RKO (cell line): ENCODE measurements at regions not wholly inside any gene's neighbourhood (a gene's known extent, or its start where the extent isn't known, plus 50 kb on each side); places are given as distances from the start of the nearest gene placed in this dataset.
"Not testable (repeated sequence)": the region's sequence is repeated elsewhere in the genome, so short reads cannot be mapped to it uniquely, and the experiment has no call there.

Source experiments
- DNase-seq: peaks from one replicate; pipeline ENCODE4 v3.0.0-alpha.2; 2016; ENCODE audit warnings: low spot score

DNA sequence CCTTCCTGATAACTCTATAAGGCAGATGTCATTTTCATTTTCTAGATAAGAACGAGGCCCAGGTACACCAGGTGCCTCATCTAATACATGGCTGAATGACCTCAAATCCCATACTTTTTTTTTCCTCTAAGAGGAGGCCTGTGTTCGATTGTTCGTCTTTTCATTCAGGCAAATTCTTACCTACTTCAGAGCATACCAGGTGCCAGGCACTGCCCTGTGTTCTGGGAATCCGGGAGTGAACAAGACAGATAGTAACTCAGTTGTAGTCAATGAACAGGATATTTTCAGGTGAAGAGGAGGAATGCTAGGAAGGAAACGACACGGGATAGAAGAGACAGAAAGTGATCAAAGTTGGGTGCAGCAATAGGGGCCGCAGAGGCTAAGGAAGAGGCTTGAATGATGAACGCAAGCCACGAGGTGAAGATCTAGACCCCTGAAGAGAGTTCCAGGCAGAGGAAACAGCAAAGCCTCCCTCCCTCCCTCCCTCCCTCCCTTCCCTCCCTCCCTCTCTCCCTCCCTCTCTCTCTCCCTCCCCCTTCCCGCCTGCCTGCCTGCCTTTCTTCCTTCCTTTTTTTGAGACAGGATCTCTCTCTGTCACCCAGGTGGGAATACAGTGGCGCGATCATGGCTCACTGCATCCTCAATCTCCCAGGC lies 150.1 kb upstream of the ZNF217 start:
- DNase-seq = no peak

DNA sequence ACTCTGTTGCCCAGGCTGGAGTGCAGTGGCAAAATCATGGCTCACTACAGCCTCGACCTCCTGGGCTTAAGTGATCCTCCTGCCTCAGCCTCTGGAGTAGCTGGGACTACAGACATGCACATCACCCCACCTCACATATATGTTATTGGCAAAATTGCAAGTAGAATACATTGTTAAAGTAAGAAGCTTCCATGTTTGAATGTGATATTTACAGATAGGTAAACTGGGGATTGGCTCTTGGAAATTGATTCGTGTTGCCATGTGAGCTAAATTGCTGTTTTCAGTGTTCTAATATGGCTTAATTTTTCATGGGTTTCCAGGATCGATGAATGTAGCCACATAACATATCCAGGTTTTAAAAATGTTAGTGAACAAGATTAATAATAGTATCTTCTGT lies 149.0 kb upstream of the ZNF217 start:
- DNase-seq = no peak

DNA sequence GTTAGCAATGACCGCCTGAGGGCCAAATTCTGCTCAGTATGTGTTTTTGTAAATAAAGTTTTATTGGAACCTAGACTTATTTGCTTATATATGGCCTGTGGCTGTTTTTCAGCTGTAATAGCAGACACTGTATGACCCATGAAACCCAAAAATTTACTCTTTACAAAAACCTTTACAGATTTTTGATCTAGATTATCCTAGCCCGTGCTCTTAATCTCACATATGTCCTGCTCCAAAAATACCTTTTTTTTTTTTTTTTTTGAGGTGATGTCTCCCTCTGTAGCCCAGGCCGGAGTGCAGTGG lies 148.0 kb upstream of the ZNF217 start:
- no peak for DNase-seq

DNA sequence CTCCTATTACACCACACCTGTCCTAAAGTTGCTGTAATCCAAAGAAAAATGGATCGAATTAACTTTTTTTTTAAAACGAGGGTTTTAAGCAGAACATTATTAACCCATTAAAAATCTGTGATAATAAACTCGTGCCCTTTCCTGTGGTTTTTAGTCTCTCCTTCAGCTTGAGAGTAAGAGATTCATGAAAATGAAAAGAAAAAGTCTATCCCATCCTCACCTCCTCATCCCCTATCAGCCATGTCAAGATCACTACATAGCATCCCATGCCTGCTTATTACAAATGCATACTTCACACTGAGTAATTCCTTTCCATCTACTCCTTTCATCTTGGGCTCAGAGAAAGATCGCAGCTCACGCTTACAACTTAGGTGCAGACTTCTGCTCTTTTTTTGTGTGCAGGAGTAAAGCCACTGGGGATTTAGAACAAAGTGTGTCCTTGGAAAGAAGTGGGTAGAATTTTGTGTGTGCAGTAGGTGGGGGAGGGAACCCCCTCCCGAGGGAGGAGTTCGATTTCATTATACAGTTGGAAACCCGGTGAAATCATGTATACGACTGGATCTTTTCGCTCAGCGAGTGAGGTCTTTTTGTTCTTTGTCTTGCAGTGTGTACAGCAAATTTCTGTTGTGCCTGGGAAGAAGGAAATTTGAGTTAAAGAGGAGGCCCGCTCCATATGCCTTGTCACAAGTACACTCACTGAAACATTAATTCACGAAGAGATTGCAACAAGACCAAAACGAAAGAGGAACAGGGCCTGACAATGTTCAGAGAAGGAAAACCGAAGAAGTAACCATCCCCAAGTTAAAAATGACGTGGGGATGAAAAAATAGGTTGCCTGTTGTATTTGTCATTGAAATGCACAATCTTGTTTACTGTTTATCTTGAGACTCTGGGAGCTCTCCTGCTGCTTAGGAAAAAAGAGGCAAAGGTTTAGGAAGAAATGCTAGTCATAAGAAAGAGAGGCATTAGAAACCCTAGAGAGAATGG lies 146.5 kb upstream of the ZNF217 start:
- no peak for DNase-seq

DNA sequence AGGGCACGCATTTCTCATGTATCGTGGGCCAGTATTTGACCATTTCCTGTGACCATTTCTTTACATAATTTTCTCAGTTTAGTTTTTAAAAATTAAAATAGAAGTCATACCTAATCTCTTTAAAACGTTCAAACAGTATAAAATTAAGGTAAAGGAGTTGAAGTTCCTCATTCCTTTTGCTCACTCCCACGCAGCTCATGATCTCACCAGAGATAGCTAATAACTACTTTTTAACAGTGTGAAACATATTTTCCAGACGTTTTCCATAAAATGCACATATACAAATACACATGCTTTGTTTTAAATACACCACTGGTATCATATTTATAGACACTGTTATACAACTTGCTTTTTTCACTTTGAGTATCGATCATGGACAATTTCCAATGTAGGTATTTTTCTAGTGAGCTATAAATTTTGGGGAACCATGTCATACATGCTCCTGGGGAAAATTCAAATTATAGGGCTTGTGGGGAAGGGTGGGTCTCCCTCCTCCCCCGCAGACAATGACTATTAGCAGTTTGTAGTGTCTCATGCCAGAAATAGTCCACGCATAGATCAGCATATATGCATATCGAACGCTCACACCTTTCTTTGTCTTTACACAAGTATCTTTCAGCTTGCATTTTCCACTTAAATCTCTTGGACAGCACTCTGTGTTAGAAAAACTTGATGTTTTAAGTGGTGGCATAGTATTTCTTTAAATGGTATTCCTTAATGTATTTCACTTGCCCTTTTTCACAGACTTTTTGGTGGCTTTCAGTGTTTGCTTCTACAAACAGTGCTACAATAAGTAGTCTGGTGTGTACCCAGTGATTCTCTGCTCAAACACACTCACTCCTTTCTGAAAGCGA lies 145.5 kb upstream of the ZNF217 start:
- DNase-seq = no peak

DNA sequence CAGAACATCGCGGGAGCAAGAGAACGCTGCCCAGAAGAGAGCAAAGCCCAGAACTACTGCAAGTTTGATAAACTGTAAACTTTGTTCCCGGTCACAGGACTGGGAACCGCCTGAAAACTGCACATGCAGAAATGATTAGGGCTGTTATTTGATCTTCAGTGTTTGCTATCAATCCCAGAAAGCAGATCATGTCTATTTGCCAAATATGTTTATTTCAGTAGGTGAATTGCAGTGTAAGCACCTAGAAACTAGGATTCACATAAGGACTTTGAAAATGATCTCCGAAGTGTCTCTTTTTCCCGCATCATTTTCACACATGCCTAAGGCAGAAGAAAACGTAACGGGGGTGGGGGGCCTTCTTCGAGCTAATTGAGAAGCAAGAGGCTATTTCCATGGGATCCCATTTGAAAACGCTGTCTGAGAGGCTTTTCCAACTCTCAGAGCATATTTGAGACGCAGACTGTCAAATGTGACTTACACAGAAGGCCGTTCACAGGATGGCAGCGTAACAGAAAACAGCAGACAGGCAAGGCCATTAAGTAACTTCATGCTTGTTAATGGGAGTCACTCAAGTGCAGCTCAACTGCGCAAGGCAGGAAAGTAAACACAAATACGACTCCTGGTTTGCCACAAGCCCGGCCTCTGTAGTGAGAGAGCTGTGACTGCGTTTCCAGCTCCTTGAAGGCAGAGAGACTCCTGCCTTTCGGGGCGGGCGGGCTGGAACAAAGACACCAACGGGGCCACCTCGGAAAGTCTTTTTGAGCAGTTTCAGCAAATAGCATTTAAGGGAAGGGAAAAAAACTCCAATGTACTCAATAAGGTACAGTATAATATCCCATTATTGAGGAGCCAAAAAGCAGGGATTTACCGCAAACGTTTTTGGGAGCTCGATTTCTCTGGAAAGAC lies 144.7 kb upstream of the ZNF217 start:
- DNase-seq = no peak

DNA sequence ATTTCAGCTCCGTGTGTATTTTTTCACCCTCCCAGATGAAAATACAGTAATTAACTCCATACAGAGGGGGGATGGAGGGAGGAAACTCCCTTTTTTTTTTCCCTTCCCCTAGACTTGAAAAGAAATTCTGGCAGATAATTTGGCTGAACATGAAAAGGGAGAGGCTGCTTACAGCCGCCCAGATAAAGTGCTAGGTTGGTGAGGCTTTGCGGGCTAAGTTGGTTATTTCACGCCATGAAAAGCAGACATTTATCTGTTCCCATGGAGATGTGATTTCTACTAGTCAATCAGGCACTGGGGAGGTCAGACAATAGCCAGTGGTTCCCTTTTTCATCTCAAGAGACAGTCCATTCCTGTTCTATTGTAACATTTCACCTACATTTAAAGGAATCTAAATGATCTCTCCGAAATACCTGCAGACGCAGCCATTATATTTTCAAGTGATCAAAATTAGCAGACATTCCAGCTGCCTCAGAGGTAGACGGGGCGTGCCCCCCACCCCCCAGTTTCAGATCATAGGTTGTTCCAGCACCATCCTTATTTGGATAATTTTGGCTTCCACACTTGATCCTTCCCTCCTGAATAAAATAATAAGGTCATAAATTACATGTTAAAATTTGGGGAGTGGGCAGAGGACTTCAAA lies 143.9 kb upstream of the ZNF217 start:
- DNase-seq = no peak

DNA sequence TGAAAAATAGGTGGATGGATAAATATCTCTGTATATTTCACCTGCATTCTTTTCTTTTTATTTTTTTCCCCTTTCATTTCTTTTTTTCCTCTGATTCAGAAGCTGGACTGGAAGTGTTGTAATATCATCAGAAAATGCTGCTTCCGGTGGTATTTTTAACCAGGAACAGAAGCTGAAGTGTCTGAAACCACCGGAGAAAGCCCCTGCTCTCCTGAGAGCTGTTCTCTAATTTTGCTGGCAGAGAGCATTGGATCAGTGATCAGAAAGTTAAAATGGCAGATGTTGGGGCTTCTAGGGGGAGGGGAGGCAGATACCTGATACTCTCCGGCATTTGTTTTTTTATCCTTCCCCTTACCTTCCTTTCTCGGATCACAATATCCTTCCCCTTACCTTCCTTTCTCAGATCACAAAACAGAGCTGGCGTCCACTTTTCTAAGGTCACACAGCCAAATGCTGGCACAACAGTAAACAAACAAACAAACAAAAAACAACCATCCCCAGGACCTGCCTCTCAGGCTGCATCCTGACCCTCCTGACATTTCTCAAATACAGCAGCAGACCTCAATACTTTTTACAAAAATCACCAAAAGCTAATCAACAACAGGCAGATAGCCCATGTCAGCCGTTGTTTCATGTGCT lies 143.2 kb upstream of the ZNF217 start:
- no peak for DNase-seq

DNA sequence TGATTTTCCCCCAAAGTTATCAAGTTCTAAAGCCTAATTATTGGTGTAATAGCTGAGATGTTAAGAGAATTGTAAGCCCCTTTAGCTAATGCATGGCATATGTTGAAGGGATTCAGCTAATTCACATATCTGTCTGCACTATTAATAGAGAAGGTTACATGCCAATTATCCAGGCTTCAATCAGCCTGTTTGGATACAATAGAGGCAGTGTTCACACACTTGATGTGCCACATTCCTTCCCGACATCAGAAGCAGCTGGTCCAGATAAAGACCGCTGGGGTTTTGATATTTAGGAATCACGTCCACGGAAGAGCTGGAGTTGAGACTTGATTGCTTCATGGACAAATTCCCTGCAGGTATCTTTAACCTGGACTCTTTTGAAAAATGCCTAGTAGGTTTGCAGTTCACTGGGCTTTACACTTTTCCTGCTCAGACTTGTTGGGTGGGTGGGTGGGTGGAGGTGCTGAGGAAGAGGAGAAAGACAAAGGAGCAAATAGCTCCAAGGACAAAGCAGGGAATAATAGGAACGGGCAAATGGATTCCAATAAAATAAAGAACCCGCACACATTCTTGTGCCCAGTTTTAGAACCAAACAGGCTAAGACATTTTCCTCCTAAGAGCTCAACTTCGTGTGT lies 142.6 kb upstream of the ZNF217 start:
- no peak for DNase-seq

DNA sequence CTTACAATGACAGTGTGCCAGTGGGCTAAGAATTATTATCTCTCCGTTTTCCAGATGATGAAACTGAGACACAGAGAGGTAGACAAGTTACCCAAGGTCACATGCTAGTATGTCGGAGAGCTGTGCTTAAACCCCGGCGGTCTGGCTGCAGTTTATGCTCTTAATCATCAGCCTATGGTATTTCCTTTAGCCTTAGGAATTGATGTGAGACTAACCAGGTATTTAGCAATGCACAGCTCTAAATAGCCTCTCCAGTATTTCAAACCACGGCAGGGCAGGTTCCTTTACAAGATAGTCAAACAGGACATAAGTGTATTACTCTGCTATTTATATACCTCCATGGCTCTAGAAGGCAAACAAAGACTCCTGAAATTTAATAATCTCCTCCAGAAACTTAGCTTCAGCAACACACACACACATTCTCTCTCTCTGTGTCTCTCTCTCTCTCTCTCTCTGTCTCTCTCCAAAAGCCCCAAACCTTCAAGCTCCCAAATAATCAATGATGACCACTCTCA lies 142.0 kb upstream of the ZNF217 start:
- no peak for DNase-seq

DNA sequence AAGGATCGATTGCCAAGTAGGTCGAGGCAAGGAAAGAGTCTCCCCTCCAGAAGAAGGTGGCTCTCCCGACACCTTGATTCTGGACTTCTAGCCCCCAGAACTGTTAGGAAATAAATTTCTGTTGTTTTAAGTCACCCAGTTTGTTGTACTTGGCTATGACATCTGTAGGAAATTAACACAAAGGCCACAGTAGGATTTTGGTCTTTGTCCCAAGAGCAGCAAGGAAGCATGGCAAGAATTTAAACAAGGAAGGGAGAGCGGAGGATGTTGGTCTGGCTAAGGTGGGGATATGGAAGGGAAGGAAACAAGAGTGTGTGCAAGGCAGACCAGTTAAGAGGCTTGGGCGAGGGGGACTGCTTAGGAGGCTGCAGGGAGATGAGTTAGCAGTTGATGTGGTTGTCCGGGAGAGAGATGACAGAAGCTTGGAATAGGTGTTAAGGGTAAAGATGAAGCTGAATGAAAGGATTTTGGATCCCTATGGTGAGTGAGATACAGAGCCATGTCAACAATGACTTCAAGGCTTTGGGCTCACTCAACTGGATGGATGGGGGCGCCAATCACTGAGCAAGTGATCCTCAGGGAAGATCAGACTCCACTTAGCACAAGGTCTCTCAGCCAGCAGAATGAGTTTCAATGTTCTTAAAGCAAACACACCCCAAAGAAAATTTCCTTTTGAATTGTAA lies 140.5 kb upstream of the ZNF217 start:
- no peak for DNase-seq

DNA sequence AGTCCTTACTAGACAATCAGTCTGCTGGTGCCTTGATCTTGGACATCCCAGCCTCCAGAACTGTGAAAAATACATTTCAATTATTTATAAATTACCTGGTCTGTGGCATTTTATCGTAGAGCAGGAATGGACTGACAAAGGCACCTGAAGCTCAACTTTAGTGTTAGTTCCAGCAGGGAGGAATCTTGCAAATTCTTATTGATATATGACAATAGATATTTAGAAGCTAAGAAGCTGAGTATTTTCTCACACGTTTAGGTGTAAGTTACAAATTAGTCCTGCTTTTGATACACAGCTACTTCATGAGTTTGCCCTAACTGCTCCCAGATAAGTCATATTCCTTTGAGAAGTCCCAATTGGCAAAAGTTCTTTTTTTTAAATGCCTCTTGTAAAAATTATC lies 138.0 kb upstream of the ZNF217 start:
- DNase-seq = no peak

DNA sequence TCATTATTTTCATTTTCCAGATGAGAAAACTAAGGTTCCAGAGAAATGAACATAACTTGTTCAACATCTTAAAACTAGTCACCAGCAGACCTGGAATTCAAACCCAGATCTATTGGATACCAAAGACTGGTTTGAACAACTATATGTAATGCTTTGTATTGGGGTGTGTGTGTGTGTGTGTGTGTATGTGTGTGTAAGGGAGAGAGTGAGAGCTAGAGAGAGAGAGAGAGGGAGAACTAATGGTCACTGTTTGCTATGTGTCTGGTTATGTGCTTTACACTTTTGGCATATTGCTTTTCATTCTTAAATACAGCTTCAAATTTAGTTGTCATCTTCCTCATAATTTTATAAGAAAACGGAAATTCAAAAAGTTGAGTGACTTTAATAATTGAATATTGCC lies 134.7 kb upstream of the ZNF217 start:
- DNase-seq = no peak

DNA sequence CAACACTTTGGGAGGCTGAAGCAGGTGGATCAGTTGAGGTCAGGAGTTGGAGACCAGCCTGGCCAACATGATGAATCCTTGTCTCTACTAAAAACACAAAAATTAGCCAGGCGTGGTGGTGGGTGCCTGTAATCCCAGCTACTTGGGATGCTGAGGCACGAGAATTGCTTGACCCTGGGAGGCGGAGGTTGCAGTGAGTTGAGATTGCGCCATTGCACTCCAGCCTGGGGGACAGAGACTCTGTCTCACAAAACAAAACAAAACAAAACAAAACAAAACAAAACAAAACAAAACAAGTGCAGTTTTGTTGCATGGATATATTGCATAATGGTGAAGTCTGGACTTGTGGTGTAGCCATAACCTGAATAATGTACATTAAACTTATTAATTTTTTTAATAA lies 133.6 kb upstream of the ZNF217 start:
- not testable (repeated sequence) for DNase-seq

DNA sequence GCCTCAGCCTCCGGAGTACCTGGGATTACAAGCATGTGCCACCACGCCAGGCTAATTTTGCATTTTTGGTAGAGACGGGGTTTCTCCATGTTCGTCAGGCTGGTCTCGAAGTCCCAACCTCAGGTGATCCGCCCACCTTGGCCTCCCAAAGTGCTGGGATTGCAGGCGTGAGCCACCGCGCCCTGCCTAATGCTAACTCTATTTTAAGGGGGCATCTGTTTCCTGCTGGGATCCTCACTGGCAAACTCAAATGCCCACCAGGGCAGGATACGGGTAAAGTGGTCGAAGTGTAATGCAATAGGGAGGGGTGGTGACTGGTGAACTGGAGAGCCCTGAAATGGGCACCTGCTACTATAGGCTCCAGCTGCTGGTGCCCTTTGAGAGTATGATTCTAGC lies 131.9 kb upstream of the ZNF217 start:
- DNase-seq = no peak

DNA sequence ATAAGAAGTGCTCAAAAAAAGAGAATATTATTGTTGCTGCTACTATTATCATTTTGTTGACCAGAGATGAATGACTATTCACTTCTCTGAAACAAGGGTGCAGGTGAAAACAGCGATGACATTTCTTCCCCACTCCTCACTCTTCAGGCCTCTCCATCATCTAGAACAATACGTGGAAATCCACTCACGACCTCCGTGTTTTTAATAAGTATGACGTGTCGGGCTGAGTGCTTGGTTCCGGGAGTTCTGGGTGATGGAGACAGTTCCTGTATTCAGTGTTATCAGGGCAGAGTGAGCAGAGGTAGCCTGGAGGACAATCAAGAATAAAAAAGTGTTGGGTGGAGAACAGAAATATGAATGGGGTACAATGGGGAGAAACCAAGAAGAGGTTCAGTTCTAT lies 130.0 kb upstream of the ZNF217 start:
- DNase-seq = no peak

DNA sequence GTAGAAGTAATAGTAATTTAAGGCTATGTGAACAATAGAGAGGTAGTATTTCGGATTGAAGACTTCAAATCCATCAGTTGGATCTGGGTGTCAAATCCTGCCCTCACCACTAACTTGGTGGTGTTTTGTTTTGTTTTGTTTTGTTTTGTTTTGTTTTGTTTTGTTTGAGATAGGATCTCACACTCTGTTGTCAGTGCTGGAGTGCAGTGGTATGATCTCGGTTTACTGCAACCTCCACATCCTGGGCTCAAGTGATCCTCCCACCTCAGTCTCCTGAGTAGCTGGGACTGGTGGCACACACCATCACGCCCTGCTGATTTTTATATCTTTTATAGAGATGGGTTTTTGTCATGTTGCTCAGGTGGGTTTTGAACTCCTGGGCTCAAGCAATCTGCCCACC lies 129.4 kb upstream of the ZNF217 start:
- DNase-seq = no peak

DNA sequence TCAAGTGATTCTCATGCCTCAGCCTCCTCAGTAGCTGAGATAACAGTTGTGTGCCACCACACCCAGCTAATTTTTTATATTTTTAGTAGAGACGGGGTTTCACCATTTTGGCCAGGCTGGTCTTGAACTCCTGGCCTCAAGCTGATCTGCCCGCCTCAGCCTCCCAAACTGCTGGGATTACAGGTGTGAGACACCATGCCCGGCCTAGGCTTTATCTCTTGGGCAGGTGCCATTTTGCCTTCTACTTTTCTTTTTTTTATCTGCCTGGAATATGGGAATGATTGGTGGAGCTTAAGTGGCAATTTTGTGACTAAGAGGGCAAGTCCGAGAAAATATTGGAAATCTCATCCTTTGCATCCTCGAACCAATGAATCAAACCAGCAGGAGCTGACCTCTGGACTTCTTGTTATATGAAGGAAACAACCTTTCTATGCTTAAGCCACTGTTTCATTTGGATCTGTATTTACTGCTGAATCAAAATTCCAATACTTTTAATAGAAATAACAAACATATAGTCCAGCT lies 128.9 kb upstream of the ZNF217 start:
- no peak for DNase-seq

DNA sequence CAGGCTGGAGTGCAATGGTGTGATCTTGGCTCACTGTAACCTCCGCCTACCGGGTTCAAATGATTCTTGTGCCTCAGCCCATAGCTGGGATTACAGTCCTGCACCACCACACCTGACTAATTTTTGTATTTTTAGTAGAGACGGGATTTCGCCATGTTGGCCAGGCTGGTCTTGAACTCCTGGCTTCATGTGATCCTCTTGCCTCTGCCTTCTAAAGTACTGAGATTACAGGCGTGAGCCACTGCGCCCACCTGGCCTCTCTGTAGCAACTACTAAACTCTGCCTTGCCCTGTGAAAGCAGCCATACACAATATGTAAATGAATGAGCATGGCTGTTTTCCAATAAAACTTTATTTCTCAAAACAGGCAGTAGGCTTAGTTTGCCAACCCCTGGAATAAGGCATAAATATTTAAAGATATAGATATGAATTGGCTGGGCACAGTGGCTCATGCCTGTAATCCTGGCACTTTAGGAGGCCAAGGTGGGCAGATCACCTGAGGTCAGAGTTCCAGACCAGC lies 127.9 kb upstream of the ZNF217 start:
- not testable (repeated sequence) for DNase-seq
